Fibroblast of the aortic adventitia (primary cell): ENCODE measurements at regions not wholly inside any gene's neighbourhood (a gene's known extent, or its start where the extent isn't known, plus 50 kb on each side); places are given as distances from the start of the nearest gene placed in this dataset.

Source experiments
- DNase-seq: peaks from one replicate; pipeline ENCODE4 v3.0.0-alpha.2; 2010; ENCODE audit warnings: low read depth
- H3K4me3 ChIP-seq: 2 replicates; pipeline ENCODE4 v1.5.1; 2011; ENCODE audit warnings: low read depth, mild to moderate bottlenecking, control low read depth, low read length, moderate library complexity
- TF ChIP-seq, protein P1 (sequence below): IDR thresholded peaks from 2 replicates; pipeline ENCODE4 v1.5.1; 2011; ENCODE audit warnings: mild to moderate bottlenecking, low read length, control low read depth, inconsistent platforms; ENCODE audit not compliant: insufficient read depth

DNA sequence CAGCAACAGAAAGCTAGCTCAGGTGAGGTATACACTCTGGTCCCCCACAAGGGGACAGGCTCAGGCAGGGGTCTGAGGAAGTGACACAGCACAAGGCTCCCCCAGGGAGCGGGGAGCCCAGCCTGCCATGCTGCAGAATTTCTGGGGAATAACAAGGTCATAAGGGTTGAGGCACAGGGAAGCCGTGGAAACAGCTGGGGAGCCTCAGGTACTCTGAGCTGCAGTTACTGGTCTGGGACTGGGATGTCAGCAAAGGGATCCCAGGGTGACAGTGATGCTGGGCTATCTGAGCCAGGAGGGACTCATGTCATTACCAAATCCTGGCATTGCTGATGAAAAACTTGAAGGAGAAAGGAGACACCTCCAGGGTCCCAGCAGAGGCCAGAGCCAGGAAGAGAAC lies 64.4 kb upstream of the NANOS1 start:
- DNase-seq = no peak
- TF ChIP-seq, protein P1, sequence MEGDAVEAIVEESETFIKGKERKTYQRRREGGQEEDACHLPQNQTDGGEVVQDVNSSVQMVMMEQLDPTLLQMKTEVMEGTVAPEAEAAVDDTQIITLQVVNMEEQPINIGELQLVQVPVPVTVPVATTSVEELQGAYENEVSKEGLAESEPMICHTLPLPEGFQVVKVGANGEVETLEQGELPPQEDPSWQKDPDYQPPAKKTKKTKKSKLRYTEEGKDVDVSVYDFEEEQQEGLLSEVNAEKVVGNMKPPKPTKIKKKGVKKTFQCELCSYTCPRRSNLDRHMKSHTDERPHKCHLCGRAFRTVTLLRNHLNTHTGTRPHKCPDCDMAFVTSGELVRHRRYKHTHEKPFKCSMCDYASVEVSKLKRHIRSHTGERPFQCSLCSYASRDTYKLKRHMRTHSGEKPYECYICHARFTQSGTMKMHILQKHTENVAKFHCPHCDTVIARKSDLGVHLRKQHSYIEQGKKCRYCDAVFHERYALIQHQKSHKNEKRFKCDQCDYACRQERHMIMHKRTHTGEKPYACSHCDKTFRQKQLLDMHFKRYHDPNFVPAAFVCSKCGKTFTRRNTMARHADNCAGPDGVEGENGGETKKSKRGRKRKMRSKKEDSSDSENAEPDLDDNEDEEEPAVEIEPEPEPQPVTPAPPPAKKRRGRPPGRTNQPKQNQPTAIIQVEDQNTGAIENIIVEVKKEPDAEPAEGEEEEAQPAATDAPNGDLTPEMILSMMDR = no peak
- no peak overlapping the region for H3K4me3 ChIP-seq

DNA sequence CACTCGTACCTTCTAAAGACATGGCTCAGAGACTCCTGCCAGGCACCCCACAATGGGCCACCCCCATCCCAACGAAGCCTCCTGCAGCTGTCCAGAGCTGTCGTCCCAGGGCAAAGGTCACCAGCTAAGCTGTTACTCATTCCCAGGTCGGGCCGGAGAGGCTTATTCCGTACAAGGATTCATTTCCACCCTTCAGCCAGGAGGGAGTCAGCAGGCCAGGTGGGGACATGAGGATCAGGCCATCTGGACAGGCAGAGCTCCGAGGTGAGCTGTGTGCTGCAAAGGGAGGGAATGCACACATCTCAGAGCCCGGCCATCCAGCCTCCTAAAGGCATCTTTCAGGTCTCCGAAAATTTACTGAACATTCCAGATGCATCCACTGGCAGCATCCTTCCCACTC lies 63.9 kb upstream of the NANOS1 start:
- DNase-seq = no peak
- H3K4me3 ChIP-seq = no peak overlapping the region
- TF ChIP-seq, protein P1 = no peak

DNA sequence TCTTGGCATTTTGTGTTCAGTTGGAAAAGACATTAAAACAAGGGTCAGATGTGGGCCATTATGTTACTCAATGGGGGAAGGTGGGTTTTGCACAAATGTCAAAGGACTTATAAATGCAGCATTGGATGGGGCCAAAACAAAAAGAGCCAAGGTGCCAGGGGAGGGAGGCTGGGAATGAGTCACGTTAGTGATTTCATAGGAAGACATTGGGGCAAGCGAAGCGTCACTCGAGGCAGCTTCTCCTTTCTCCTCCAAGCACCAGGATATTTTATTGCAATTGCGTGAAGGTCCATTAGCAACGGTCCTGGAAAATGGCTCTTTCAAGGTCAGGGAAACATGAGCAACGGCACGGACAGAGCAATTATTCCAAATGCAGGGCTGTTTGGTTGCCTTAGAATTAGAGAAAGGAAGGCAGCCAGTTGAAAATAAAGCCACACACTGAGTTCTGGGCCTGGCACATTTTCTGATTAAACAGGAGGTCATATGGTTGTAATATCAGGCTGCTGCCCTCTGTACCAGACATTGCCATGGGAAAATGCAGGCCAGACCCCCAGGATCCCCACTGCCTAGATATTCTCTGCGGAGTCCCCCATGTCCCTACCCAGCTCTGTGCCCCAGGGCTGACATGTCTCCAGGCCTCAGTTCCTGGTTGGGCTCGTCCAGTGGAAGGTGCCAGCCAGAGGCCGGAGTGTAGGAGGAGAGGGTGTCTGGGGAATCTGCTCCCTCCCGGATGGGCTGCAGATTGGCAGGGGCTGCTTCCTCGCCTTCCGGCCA lies 63.3 kb upstream of the NANOS1 start:
- DNase-seq = no peak
- H3K4me3 ChIP-seq = no peak overlapping the region
- TF ChIP-seq, protein P1 = no peak

DNA sequence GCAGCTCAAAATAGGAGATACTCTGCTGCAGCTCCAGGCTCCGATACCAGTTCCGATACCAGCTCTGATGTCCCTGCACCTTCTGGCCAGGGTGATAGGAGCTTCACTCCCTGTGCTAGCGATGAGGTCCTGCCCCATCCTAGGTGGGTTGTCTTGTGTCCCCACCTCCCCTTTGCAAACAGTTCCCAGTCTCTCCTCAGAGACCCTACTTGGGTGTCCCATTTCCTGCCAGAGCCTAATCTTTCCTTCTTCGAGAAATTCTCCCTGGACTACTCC lies 62.7 kb upstream of the NANOS1 start:
- no peak for DNase-seq
- no peak overlapping the region for H3K4me3 ChIP-seq
- TF ChIP-seq, protein P1 = no peak

DNA sequence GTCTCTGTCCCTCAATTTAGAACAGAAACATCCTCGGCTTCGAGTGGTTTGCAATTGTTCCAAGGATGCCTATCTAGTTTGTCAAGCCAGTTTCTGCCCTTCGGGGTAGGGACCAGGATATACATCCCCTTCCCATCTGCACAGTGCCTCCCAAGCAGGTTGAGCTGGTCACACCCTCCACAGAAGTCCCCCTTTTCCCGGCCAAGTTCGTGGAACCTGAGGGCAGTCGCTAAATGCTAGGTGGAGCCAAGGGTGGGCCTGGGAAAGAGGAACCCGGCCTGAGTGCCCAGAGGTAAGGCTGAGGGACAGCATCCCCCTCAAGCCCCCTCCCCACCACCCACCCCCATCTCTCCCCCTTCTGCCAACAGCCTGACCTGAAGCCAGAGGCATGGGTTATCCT lies 62.4 kb upstream of the NANOS1 start:
- TF ChIP-seq, protein P1 = no peak
- DNase-seq = no peak
- H3K4me3 ChIP-seq = no peak overlapping the region

DNA sequence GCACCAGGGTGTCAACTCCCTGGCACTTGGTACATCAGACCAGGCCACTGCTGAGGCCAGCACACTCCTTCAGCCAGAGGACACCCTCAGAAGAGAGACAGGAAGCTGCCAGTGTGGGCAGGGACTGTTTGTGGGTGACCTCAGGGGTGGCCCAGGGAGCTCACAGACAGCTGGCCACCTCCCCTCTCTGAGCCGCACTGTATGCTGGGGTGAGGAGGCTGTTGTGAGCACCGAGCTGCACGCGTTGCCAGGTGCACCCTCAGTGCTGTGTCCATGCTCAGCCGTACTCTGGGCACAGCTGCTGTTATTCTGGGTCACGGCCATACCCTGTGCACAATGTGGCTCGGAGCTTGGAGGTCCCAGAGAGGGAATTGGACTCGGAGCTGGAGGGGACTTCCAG lies 61.5 kb upstream of the NANOS1 start:
- TF ChIP-seq, protein P1 = no peak
- DNase-seq = no peak
- no peak overlapping the region for H3K4me3 ChIP-seq

DNA sequence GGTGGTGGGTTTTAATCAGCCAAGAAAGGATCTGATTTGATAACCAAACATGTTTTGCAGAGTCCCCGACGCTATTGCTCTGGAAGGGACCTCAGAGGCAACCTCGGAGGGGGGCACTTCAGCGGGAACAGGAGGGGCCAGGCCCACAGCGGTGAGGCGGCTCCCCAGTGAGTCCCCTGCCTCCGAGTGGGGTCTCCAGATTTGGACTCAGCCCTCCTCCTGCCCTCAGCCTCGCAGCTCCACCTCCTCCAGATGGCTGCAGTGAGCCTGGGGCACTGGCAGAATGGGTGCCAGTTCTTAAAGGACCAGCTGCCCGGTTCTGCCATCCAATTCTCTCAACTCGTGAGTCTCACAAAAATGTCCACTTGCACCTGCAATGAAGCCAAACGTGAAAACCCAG lies 61.0 kb upstream of the NANOS1 start:
- TF ChIP-seq, protein P1 = no peak
- DNase-seq = no peak
- H3K4me3 ChIP-seq = no peak overlapping the region
